Body of pancreas (tissue), 4 donors: ENCODE measurements at regions not wholly inside any gene's neighbourhood (a gene's known extent, or its start where the extent isn't known, plus 50 kb on each side); places are given as distances from the start of the nearest gene placed in this dataset.

Source experiments
- ATAC-seq: fragments of 150-250 bp; one replicate; pipeline ENCODE4 v1.9.1; 2016
- DNase-seq, 4 donors: peaks; one replicate each; pipeline ENCODE4 v3.0.0-alpha.2; 2019
- H3K27ac ChIP-seq, 4 donors: fragments of 200-600 bp; sonication (generic); 1 replicate in 3 of 4; 2 replicates in 1 of 4; pipeline versions ENCODE4 v1.5.1 to v1.6.1; 2016 to 2019; ENCODE audit warnings: mild to moderate bottlenecking in 1 of 4, mixed read lengths in 1 of 4, moderate library complexity in 1 of 4
- H3K27me3 ChIP-seq, 2 donors: fragments of 200-600 bp; sonication (generic); one replicate each; pipeline ENCODE4 v1.6.0; 2016; ENCODE audit warnings: mild to moderate bottlenecking in 1 of 2
- H3K36me3 ChIP-seq, 2 donors: fragments of 200-600 bp; sonication (generic); replicated peaks in 1 of 2; 2 replicates each; pipeline ENCODE4 v1.5.1; 2016; ENCODE audit warnings: low read depth in 2 of 2; ENCODE audit not compliant: insufficient read depth in 1 of 2
- H3K4me1 ChIP-seq: fragments of 200-600 bp; sonication (generic); one replicate; pipeline ENCODE4 v1.6.0; 2016
- H3K4me3 ChIP-seq, 2 donors: fragments of 200-600 bp; sonication (generic); 1 replicate in 1 of 2; 2 replicates in 1 of 2; pipeline ENCODE4 v1.5.1; 2016 to 2019
- H3K9me3 ChIP-seq, 3 donors: fragments of 200-600 bp; sonication (generic); 1 replicate in 2 of 3; 2 replicates in 1 of 3; pipeline ENCODE4 v1.5.1; 2016
- CTCF ChIP-seq, 7 experiments: fragments of 450-650 bp in 4 of 7; fragments of 200-600 bp in 3 of 7; sonication (generic) in 3 of 7; IDR thresholded peaks; one replicate each; pipeline ENCODE4 v1.5.1; 2016 to 2019; ENCODE audit warnings: antibody characterized with exemption in 7 of 7
- POLR2A ChIP-seq, 3 donors: fragments of 450-650 bp; IDR thresholded peaks; one replicate each; pipeline ENCODE4 v1.6.1; 2016; ENCODE audit warnings: antibody characterized with exemption in 3 of 3, mild to moderate bottlenecking in 2 of 3
- WGBS, 2 donors: methylation state at CpG; one replicate each; pipeline ENCODE4 v1.1.5; 2017; 5-methylcytosine and 5-hydroxymethylcytosine counted together
- intact Hi-C: fragments of 100-400 bp; cut with DNase I; formaldehyde crosslinking; loops from one replicate; pipeline ENCODE4 v1.15.1; 2023

DNA sequence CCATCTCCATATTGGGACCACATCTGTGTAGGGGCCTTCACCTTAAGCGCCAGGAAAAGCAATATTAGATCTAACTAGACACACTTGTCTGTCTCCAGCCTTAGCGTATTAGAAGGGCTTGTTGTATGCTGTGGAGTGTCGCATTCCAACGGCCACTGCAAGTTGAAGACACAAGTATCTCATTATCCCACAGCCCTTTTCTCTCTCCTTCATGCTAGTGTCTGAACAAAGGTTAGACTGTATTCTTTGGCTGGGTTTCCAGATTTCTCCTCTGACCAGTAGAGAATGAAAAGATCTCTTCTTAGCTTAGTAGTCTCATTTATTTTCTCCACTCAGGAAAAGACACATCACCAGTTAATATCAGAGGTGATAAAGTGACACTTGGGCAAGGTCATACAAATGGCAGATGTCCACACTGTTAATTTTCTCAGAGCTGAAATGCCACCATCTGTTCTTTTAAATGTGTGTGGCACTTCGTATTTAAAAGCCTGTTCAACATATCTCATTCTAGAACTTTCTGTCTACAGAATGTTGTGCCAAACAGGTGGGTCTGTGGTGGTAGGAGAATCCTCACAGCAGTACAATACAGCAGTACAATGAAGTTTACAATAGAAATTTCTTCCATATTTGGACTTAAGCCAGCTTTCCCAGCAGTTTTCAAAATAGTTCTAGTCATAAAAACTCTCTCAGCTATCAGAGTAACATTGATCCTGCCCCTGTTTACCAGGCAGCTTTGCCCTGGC, 94.0 kb upstream of the ITGA6 start:
- ATAC-seq = peak; percentile 12
- peaks cover 73% of the 10 kb centered on the region for H3K4me1 ChIP-seq

DNA sequence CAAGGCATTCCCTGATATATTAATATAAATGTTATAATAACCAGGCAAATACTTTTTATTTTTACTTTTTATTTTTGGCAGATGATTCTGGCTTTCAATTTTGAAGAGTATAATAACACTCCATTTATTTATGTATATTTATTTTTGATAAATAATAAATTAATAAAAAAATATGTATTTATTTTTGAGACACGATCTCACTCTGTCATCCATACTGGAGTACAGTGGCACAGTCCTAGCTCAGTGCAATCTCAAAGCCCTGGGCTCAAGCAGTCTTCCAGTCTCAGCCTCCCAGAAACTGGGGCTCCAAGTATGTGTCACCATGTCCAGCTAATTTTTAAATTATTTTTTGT, 93.4 kb upstream of the ITGA6 start:
- no peaks in the 10 kb centered on the region for H3K27me3 ChIP-seq
- WGBS, 2 donors = 45 to 50% methylated on average over 1 of the region's 1 CpG
- DNase-seq (no peak), ATAC-seq (no peak)
- H3K4me3 ChIP-seq = no peak overlapping the region
- peak overlapping the region in 3 of 4 donors; percentile 70 to 77 (median 73) for H3K27ac ChIP-seq
- no peaks in the 10 kb centered on the region for H3K36me3 ChIP-seq
- H3K4me1 ChIP-seq = peaks cover 70% of the 10 kb centered on the region
- TF ChIP-seq POLR2A (IDR thresholded peaks at IDR 0.05) (no peak), CTCF (IDR thresholded peaks at IDR 0.05) (no peak)
- intact Hi-C loops = no loop called here
- no peaks in the 10 kb centered on the region for H3K9me3 ChIP-seq

More for the DNA sequence above, 94.0 kb upstream of the ITGA6 start:
- Histone ChIP-seq H3K4me3 (no peak overlapping the region), H3K9me3 (no peaks in the 10 kb centered on the region), H3K36me3 (no peaks in the 10 kb centered on the region), H3K27me3 (no peaks in the 10 kb centered on the region), H3K27ac (peak overlapping the region; percentile 68 to 77 (median 72))
- peak in 2 of 4 donors; percentile 32 to 47 for DNase-seq
- TF ChIP-seq POLR2A (IDR thresholded peaks at IDR 0.05) = no peak
- TF ChIP-seq CTCF (IDR thresholded peaks at IDR 0.05) = no peak
- intact Hi-C loops = no loop called here
- 20 to 32% methylated on average over 5 of the region's 5 CpGs for WGBS, 2 donors

DNA sequence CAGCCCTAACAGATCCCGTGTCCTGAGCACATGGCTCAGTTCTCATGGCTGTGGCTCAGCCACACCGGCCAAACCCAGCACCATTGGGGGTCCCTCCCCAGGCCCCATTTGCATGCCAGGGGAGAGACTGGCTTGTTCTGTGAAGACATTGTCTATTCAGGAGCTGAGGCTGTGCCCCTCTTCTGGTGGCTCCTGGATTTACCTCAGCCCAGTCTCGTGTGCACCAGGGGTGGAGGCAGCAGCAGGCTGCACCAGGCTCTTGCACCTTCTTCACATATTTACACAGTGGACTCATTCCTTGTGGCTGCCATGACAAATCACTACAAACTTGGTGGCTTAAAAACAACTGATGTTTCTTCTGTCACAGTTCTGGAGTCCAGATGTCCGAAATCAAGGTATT, 92.4 kb upstream of the ITGA6 start:
- Histone ChIP-seq H3K27me3 (no peaks in the 10 kb centered on the region), H3K9me3 (no peaks in the 10 kb centered on the region), H3K4me1 (peaks cover 70% of the 10 kb centered on the region), H3K36me3 (no peaks in the 10 kb centered on the region), H3K27ac (peak overlapping the region; percentile 43 to 77 (median 72)), H3K4me3 (no peak overlapping the region)
- intact Hi-C loops = no loop called here
- TF ChIP-seq CTCF (IDR thresholded peaks at IDR 0.05) (peak in 2 of 7 experiments; percentile 23 to 31), POLR2A (IDR thresholded peaks at IDR 0.05) (no peak)
- ATAC-seq (peak; percentile 18), DNase-seq (peak in 2 of 4 donors; percentile 38 to 50)
- 45 to 67% methylated on average over 2 to 4 of the region's 4 CpGs for WGBS, 2 donors

GRCh38 chr2:172335736-172336135, 91.7 kb upstream of the ITGA6 start:
- H3K27ac ChIP-seq = peak overlapping the region; percentile 43 to 77 (median 72)
- TF ChIP-seq POLR2A (IDR thresholded peaks at IDR 0.05) (no peak), CTCF (IDR thresholded peaks at IDR 0.05) (no peak)
- intact Hi-C loops = no loop called here
- no peaks in the 10 kb centered on the region for H3K36me3 ChIP-seq
- ATAC-seq = peak; percentile 35
- 38 to 49% methylated on average over 4 of the region's 4 CpGs for WGBS, 2 donors
- DNase-seq = peak in 2 of 4 donors; percentile 25 to 50
- no peaks in the 10 kb centered on the region for H3K9me3 ChIP-seq
- no peak overlapping the region for H3K4me3 ChIP-seq
- H3K4me1 ChIP-seq = peaks cover 70% of the 10 kb centered on the region
- H3K27me3 ChIP-seq = no peaks in the 10 kb centered on the region

- ATAC-seq = no peak
- Histone ChIP-seq H3K27me3 (no peaks in the 10 kb centered on the region), H3K27ac (peak overlapping the region in 1 of 4 donors; percentile 70), H3K36me3 (no peaks in the 10 kb centered on the region), H3K4me3 (no peak overlapping the region), H3K4me1 (peaks cover 72% of the 10 kb centered on the region), H3K9me3 (no peaks in the 10 kb centered on the region)
- intact Hi-C loops = no loop called here
- TF ChIP-seq POLR2A (IDR thresholded peaks at IDR 0.05) (no peak), CTCF (IDR thresholded peaks at IDR 0.05) (no peak)
- DNase-seq = no peak
- 44 to 50% methylated on average over 2 of the region's 2 CpGs for WGBS, 2 donors
Observed at GRCh38 chr2:172336681-172337080, 90.7 kb upstream of the ITGA6 start.
